ENCODE measurements at regions not wholly inside any gene's neighbourhood (a gene's known extent, or its start where the extent isn't known, plus 50 kb on each side); places are given as distances from the start of the nearest gene placed in this dataset.

DNA sequence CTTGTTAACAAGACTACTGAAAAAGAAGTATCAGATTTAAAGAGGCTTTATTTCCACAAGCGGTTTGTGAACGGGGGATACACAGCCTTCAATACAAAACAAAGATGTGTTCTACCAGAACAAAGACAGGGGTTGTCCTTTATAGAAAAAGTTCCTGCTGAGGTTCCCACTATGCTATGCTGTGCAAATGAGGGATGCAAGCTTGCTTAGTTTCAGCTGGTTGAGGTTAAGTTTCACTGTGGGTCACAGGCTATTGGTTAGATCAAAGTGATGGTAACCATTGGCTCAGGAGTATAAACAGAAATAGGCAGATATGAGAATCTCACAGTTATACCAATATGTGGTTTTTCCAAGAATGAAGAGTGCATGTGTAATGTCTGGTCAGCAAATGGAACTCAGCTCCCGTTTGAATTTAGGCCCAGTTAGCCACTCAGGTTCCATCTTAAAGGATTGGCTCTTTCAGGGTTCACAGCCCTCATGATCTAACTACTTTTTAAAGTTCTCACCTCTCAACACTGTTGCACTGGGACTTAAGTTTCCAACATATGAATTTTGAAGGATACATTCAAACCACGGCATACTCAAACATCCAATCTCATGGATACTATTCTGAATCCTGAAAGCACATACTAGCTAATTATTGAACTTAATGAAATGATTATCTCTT is 215.4 kb upstream of the DCN start:
- TF ChIP-seq, protein P1, sequence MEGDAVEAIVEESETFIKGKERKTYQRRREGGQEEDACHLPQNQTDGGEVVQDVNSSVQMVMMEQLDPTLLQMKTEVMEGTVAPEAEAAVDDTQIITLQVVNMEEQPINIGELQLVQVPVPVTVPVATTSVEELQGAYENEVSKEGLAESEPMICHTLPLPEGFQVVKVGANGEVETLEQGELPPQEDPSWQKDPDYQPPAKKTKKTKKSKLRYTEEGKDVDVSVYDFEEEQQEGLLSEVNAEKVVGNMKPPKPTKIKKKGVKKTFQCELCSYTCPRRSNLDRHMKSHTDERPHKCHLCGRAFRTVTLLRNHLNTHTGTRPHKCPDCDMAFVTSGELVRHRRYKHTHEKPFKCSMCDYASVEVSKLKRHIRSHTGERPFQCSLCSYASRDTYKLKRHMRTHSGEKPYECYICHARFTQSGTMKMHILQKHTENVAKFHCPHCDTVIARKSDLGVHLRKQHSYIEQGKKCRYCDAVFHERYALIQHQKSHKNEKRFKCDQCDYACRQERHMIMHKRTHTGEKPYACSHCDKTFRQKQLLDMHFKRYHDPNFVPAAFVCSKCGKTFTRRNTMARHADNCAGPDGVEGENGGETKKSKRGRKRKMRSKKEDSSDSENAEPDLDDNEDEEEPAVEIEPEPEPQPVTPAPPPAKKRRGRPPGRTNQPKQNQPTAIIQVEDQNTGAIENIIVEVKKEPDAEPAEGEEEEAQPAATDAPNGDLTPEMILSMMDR (IDR thresholded peaks at IDR 0.05; ENCODE audit: borderline replicate concordance, extremely low read depth, low read length, poor library complexity, severe bottlenecking) = no peak
- TF ChIP-seq EZH2 (IDR thresholded peaks at IDR 0.05; ENCODE audit: borderline replicate concordance, low read depth, low read length, severe bottlenecking) = no peak
